IMR-90 (cell line): ENCODE measurements at regions not wholly inside any gene's neighbourhood (a gene's known extent, or its start where the extent isn't known, plus 50 kb on each side); places are given as distances from the start of the nearest gene placed in this dataset.

Experiments
- CEBPB ChIP-seq: IDR thresholded peaks from 2 replicates; pipeline ENCODE4 v1.6.1; 2012; ENCODE audit warnings: low read depth, low read length, improper control_type of control experiment
- POLR2A ChIP-seq: IDR thresholded peaks from 2 replicates; pipeline ENCODE4 v1.6.1; 2012; ENCODE audit warnings: mild to moderate bottlenecking, low read depth, low read length
- RFX5 ChIP-seq: IDR thresholded peaks from 2 replicates; pipeline ENCODE4 v1.8.0; 2012; ENCODE audit warnings: low read depth, mild to moderate bottlenecking, low read length, moderate library complexity
- TF ChIP-seq, protein P1 (sequence below): conservative IDR thresholded peaks from 2 replicates; pipeline ENCODE4 v1.5.1; 2012; ENCODE audit warnings: mild to moderate bottlenecking, low read depth, low read length, improper control_type of control experiment
- TF ChIP-seq, protein P2 (sequence below): fragments of 150-350 bp; IDR thresholded peaks from 2 replicates; pipeline ENCODE4 v1.6.1; 2016; ENCODE audit warnings: low read depth, mild to moderate bottlenecking, low read length, moderate library complexity, borderline replicate concordance

DNA sequence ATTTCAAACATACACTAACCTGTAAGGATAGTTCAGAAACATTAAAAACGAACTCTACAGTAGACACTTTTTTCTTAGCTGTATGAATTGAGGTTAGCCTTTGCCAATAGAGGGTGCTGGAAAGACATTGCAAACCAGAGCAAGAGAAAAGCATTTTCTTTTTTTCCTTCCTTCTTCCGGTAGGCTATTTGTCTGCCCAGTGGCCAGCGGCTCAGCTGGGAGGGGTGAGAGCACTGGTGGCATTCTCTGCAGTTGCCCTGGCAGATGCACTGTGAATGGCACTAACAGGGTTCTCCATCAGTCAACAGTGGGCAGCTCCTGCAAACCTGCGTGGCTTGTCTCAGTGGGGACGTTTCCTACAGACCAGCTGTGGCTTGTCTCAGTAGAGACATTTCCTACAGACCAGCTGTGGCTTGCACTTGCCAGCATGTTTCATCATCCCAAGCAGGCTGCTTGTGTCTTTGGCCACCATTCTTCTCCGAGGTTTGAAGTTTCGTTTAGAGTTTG is 984.5 kb upstream of the CDH18 start:
- TF ChIP-seq POLR2A (no peak), CEBPB (no peak), RFX5 (no peak)
- TF ChIP-seq, protein P1, sequence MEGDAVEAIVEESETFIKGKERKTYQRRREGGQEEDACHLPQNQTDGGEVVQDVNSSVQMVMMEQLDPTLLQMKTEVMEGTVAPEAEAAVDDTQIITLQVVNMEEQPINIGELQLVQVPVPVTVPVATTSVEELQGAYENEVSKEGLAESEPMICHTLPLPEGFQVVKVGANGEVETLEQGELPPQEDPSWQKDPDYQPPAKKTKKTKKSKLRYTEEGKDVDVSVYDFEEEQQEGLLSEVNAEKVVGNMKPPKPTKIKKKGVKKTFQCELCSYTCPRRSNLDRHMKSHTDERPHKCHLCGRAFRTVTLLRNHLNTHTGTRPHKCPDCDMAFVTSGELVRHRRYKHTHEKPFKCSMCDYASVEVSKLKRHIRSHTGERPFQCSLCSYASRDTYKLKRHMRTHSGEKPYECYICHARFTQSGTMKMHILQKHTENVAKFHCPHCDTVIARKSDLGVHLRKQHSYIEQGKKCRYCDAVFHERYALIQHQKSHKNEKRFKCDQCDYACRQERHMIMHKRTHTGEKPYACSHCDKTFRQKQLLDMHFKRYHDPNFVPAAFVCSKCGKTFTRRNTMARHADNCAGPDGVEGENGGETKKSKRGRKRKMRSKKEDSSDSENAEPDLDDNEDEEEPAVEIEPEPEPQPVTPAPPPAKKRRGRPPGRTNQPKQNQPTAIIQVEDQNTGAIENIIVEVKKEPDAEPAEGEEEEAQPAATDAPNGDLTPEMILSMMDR: no peak
- TF ChIP-seq, protein P2, sequence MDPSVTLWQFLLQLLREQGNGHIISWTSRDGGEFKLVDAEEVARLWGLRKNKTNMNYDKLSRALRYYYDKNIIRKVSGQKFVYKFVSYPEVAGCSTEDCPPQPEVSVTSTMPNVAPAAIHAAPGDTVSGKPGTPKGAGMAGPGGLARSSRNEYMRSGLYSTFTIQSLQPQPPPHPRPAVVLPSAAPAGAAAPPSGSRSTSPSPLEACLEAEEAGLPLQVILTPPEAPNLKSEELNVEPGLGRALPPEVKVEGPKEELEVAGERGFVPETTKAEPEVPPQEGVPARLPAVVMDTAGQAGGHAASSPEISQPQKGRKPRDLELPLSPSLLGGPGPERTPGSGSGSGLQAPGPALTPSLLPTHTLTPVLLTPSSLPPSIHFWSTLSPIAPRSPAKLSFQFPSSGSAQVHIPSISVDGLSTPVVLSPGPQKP: no peak
